H1 (cell line): ENCODE measurements at regions not wholly inside any gene's neighbourhood (a gene's known extent, or its start where the extent isn't known, plus 50 kb on each side); places are given as distances from the start of the nearest gene placed in this dataset.

Source experiments
- CTCF ChIA-PET: fragments of 300-600 bp; sonication (Branson Sonifier 250); formaldehyde crosslinking; loops from one replicate; lab custom pipeline; 2021; ENCODE audit not compliant: partially characterized antibody; lab: Charles Lee
- POLR2A ChIA-PET: fragments of 300-600 bp; sonication (Branson Sonifier 250); formaldehyde crosslinking; loops from one replicate; lab custom pipeline; 2021; ENCODE audit warnings: inconsistent platforms; ENCODE audit not compliant: partially characterized antibody; lab: Charles Lee
- DNase-seq, 2 experiments: peaks; one replicate each; pipeline versions ENCODE4 v3.0.0 to v3.0.0-alpha.2; 2010 to 2022; ENCODE audit warnings: low spot score in 2 of 2, low read depth in 1 of 2, mixed read lengths in 1 of 2
- FAIRE-seq: peaks from 2 replicates; lab custom pipeline; 2011; peaks lifted over from hg19 to GRCh38; lab: Jason Lieb, UNC
- H2AFZ ChIP-seq: 2 replicates; pipeline ENCODE4 v1.8.1; 2012; ENCODE audit warnings: low read length, inconsistent platforms
- H2AK5ac ChIP-seq: 2 replicates; pipeline ENCODE4 v1.6.1; 2013; ENCODE audit warnings: low read depth, low read length
- H2BK120ac ChIP-seq: replicated peaks from 2 replicates; pipeline ENCODE3; 2013; ENCODE audit warnings: low read depth, low read length, inconsistent platforms
- H2BK12ac ChIP-seq: 2 replicates; pipeline ENCODE4 v1.6.1; 2013; ENCODE audit warnings: low read depth, low read length
- H2BK15ac ChIP-seq: 2 replicates; pipeline ENCODE4 v1.6.1; 2013; ENCODE audit warnings: low read length
- H2BK20ac ChIP-seq: 2 replicates; pipeline ENCODE4 v1.6.1; 2013; ENCODE audit warnings: low read length
- H2BK5ac ChIP-seq: 2 replicates; pipeline ENCODE4 v1.6.1; 2013; ENCODE audit warnings: low read depth, low read length
- H3K14ac ChIP-seq: 2 replicates; pipeline ENCODE4 v1.6.1; 2013; ENCODE audit warnings: inconsistent platforms; ENCODE audit not compliant: insufficient read length
- H3K18ac ChIP-seq: 2 replicates; pipeline ENCODE4 v1.6.1; 2013; ENCODE audit warnings: low read length; ENCODE audit errors: extremely low read depth
- H3K23ac ChIP-seq: 2 replicates; pipeline ENCODE4 v1.6.1; 2013; ENCODE audit warnings: inconsistent platforms; ENCODE audit not compliant: insufficient read length
- H3K23me2 ChIP-seq: 2 replicates; pipeline ENCODE4 v1.6.1; 2013; ENCODE audit warnings: low read depth, low read length
- H3K27ac ChIP-seq: 2 replicates; pipeline ENCODE4 v1.6.1; 2011; ENCODE audit warnings: low read depth, low read length, inconsistent platforms
- H3K27me3 ChIP-seq, 4 experiments: replicated peaks in 1 of 4; 1 replicate in 1 of 4; 2 replicates in 3 of 4; pipeline versions ENCODE4 v1.6.1 to v1.8.1; 2011 to 2013; ENCODE audit warnings: low read length in 3 of 4, mild to moderate bottlenecking in 3 of 4, inconsistent platforms in 2 of 4, mixed read lengths in 2 of 4, moderate library complexity in 1 of 4; ENCODE audit not compliant: control insufficient read depth in 3 of 4, insufficient read depth in 3 of 4; ENCODE audit errors: extremely low read depth in 1 of 4
- H3K36me3 ChIP-seq, 4 experiments: 2 replicates each; pipeline versions ENCODE4 v1.6.1 to v1.8.1; 2011 to 2013; ENCODE audit warnings: mild to moderate bottlenecking in 4 of 4, low read length in 3 of 4, moderate library complexity in 2 of 4, control low read depth in 1 of 4, inconsistent platforms in 1 of 4; ENCODE audit not compliant: insufficient read depth in 4 of 4, control insufficient read depth in 2 of 4
- H3K4ac ChIP-seq: replicated peaks from 2 replicates; pipeline ENCODE3; 2013; ENCODE audit warnings: low read length, low read depth, mixed read lengths, inconsistent platforms; ENCODE audit not compliant: insufficient read length
- H3K4me1 ChIP-seq, 4 experiments: replicated peaks in 1 of 4; 1 replicate in 1 of 4; 2 replicates in 3 of 4; pipeline versions ENCODE4 v1.6.1 to v1.8.1; 2011 to 2013; ENCODE audit warnings: low read length in 3 of 4, inconsistent platforms in 2 of 4, mixed read lengths in 1 of 4; ENCODE audit not compliant: insufficient read depth in 4 of 4, control insufficient read depth in 3 of 4
- H3K4me2 ChIP-seq, 2 experiments: 2 replicates each; pipeline versions ENCODE4 v1.6.1 to v1.8.1; 2011 to 2013; ENCODE audit warnings: low read depth in 2 of 2, low read length in 2 of 2, control low read depth in 1 of 2, inconsistent platforms in 1 of 2, mild to moderate bottlenecking in 1 of 2; ENCODE audit not compliant: insufficient read depth in 1 of 2
- H3K4me3 ChIP-seq, 4 experiments: fragments of 200-600, 300-600 bp in 1 of 4; sonication (generic), shearing (Covaris generic), sonication (Bioruptor Twin) in 1 of 4; 2 replicates each; pipeline versions ENCODE4 v1.5.1 to v1.8.1; 2011 to 2016; ENCODE audit warnings: low read length in 4 of 4, low read depth in 3 of 4, control low read depth in 2 of 4, inconsistent platforms in 2 of 4, mild to moderate bottlenecking in 2 of 4, mixed read lengths in 1 of 4, moderate library complexity in 1 of 4; ENCODE audit not compliant: insufficient read depth in 2 of 4; ENCODE audit errors: extremely low read depth in 1 of 4
- H3K56ac ChIP-seq: replicated peaks from 2 replicates; pipeline ENCODE3; 2013; ENCODE audit warnings: low read depth, mild to moderate bottlenecking, mixed read lengths, low read length, inconsistent platforms; ENCODE audit not compliant: insufficient read length
- H3K79me1 ChIP-seq: 2 replicates; pipeline ENCODE4 v1.6.1; 2013; ENCODE audit warnings: low read depth, low read length, control low read depth
- H3K79me2 ChIP-seq, 2 experiments: 2 replicates each; pipeline versions ENCODE4 v1.6.1 to v1.8.1; 2012 to 2013; ENCODE audit warnings: low read length in 2 of 2, mild to moderate bottlenecking in 2 of 2, inconsistent platforms in 1 of 2; ENCODE audit not compliant: insufficient read depth in 2 of 2, control insufficient read depth in 1 of 2
- H3K9ac ChIP-seq, 4 experiments: replicated peaks in 1 of 4; 1 replicate in 1 of 4; 2 replicates in 3 of 4; pipeline versions ENCODE4 v1.6.1 to v1.8.1; 2011 to 2013; ENCODE audit warnings: low read depth in 3 of 4, low read length in 3 of 4, control low read depth in 2 of 4, mild to moderate bottlenecking in 2 of 4, moderate library complexity in 2 of 4, inconsistent platforms in 1 of 4; ENCODE audit errors: extremely low read depth in 1 of 4
- H3K9me3 ChIP-seq, 2 experiments: 2 replicates each; pipeline versions ENCODE4 v1.6.1 to v1.8.1; 2012 to 2013; ENCODE audit warnings: mild to moderate bottlenecking in 2 of 2, moderate library complexity in 2 of 2, control low read depth in 1 of 2, inconsistent platforms in 1 of 2, low read depth in 1 of 2, low read length in 1 of 2, mixed read lengths in 1 of 2; ENCODE audit not compliant: insufficient read depth in 2 of 2
- H4K20me1 ChIP-seq, 2 experiments: replicated peaks in 1 of 2; 2 replicates each; pipeline versions ENCODE3 to v1.8.1; 2011 to 2013; ENCODE audit warnings: inconsistent platforms in 2 of 2, low read length in 2 of 2, mild to moderate bottlenecking in 1 of 2; ENCODE audit not compliant: insufficient read depth in 2 of 2, control insufficient read depth in 1 of 2
- H4K5ac ChIP-seq: 2 replicates; pipeline ENCODE4 v1.6.1; 2013; ENCODE audit warnings: low read length, low read depth, mixed read lengths, inconsistent platforms; ENCODE audit not compliant: insufficient read length
- H4K8ac ChIP-seq: 2 replicates; pipeline ENCODE4 v1.8.0; 2013; ENCODE audit warnings: mild to moderate bottlenecking, moderate library complexity, low read length, inconsistent platforms; ENCODE audit not compliant: insufficient read depth; ENCODE audit errors: extremely low read depth
- H4K91ac ChIP-seq: replicated peaks from 2 replicates; pipeline ENCODE3; 2013; ENCODE audit warnings: low read length, mixed read lengths, inconsistent platforms; ENCODE audit not compliant: insufficient read length
- E2F6 ChIP-seq: IDR thresholded peaks from 2 replicates; pipeline ENCODE4 v1.6.1; 2012; ENCODE audit warnings: inconsistent platforms
- SIN3A ChIP-seq, 2 experiments: IDR thresholded peaks in 1 of 2; conservative IDR thresholded peaks in 1 of 2; 2 replicates each; pipeline ENCODE4 v1.6.1; 2011 to 2012; ENCODE audit warnings: low read length in 2 of 2, improper control_type of control experiment in 1 of 2, low read depth in 1 of 2, mild to moderate bottlenecking in 1 of 2
- WGBS, 2 experiments: shearing (Covaris generic) in 1 of 2; methylation state at CpG; one replicate each; pipeline versions ENCODE4 v1.1.6 to v1.1.7; 2013 to 2015; ENCODE audit warnings: low lambda C conversion rate in 2 of 2, mixed read lengths in 2 of 2, inconsistent platforms in 1 of 2, low coverage in 1 of 2, missing lambda C conversion rate in 1 of 2; ENCODE audit not compliant: insufficient replicate concordance in 2 of 2, insufficient coverage in 1 of 2, insufficient read length in 1 of 2; ENCODE audit errors: extremely low coverage in 1 of 2, missing lambda C conversion rate in 1 of 2; 5-methylcytosine and 5-hydroxymethylcytosine counted together

- Histone ChIP-seq H2BK120ac (no peak overlapping the region), H3K23me2 (no peaks in the 10 kb centered on the region), H3K4me3 (no peak overlapping the region), H2BK15ac (no peak overlapping the region), H3K36me3 (no peaks in the 10 kb centered on the region), H3K4me1 (no peaks in the 10 kb centered on the region; a peak in 1 of 7 replicates), H3K14ac (no peak overlapping the region), H3K56ac (no peak overlapping the region), H3K4ac (no peak overlapping the region), H3K18ac (no peak overlapping the region), H4K91ac (no peak overlapping the region), H2AFZ (no peak overlapping the region), H3K4me2 (no peak overlapping the region), H4K8ac (no peak overlapping the region), H3K27me3 (no peaks in the 10 kb centered on the region), H3K79me2 (no peaks in the 10 kb centered on the region)
- CTCF ChIA-PET = no interaction called here
- 94% methylated on average over 2 of the region's 2 CpGs; no CpG with 5 or more reads in 1 of the 2 experiments for WGBS, 2 experiments
- FAIRE-seq = no peak
- POLR2A ChIA-PET = no interaction called here
- TF ChIP-seq SIN3A (conservative IDR thresholded peaks at IDR 0.05 in 1 of 2, IDR thresholded peaks at IDR 0.05 in 1 of 2; ENCODE audit: low read depth in 1 of 2, low read length in 2 of 2) = no peak
- no peak for TF ChIP-seq E2F6
- TF ChIP-seq, all 59 proteins: peak for 0
- no peaks in the 10 kb centered on the region for H3K9me3 ChIP-seq
- H2BK20ac ChIP-seq = no peak overlapping the region
- H3K23ac ChIP-seq = no peak overlapping the region
- no peak overlapping the region for H3K27ac ChIP-seq
- no peak overlapping the region for H4K5ac ChIP-seq
- DNase-seq = no peak
- H3K9ac ChIP-seq = no peak overlapping the region
- no peaks in the 10 kb centered on the region for H4K20me1 ChIP-seq
- H3K79me1 ChIP-seq = no peaks in the 10 kb centered on the region
- H2BK5ac ChIP-seq = no peak overlapping the region
- no peak overlapping the region for H2BK12ac ChIP-seq
- H2AK5ac ChIP-seq = no peak overlapping the region
These were observed 477.2 kb downstream of the ZEB2 start for GRCh38 chr2:144042751-144043150.
